CD8-positive, alpha-beta memory T cell (primary cell): ENCODE measurements at regions not wholly inside any gene's neighbourhood (a gene's known extent, or its start where the extent isn't known, plus 50 kb on each side); places are given as distances from the start of the nearest gene placed in this dataset.
A peak's percentile ranks its signal among the peaks of the same experiment; 100 is the strongest.

Experiments used
- CTCF ChIA-PET: fragments of 350-600 bp; sonication (Branson Sonifier 250); formaldehyde crosslinking; loops from one replicate; lab custom pipeline; 2021; ENCODE audit warnings: antibody characterized with exemption; lab: Charles Lee
- POLR2A ChIA-PET: fragments of 350-600 bp; sonication (Branson Sonifier 250); formaldehyde crosslinking; loops from one replicate; lab custom pipeline; 2021; ENCODE audit warnings: antibody characterized with exemption; lab: Charles Lee
- DNase-seq, 5 donors: peaks; one replicate each; pipeline versions ENCODE4 v3.0.0 to v3.0.0-alpha.2; 2020 to 2022; ENCODE audit warnings: mixed read lengths in 1 of 5
- H3K27ac ChIP-seq: one replicate; pipeline ENCODE4 v1.7.0; 2013; ENCODE audit warnings: low read depth, mild to moderate bottlenecking, low read length, moderate library complexity
- H3K27me3 ChIP-seq: 2 replicates; pipeline ENCODE4 v1.7.0; 2013; ENCODE audit warnings: low read length, mild to moderate bottlenecking; ENCODE audit not compliant: insufficient read depth, poor library complexity, severe bottlenecking
- H3K36me3 ChIP-seq: 2 replicates; pipeline ENCODE4 v1.7.0; 2013; ENCODE audit warnings: mild to moderate bottlenecking, low read length, moderate library complexity; ENCODE audit not compliant: insufficient read depth
- H3K4me1 ChIP-seq: 2 replicates; pipeline ENCODE4 v1.7.0; 2013; ENCODE audit warnings: mild to moderate bottlenecking, low read length, moderate library complexity; ENCODE audit not compliant: insufficient read depth
- H3K4me3 ChIP-seq: 2 replicates; pipeline ENCODE4 v1.7.0; 2013; ENCODE audit warnings: mild to moderate bottlenecking, low read length
- H3K9me3 ChIP-seq: 2 replicates; pipeline ENCODE4 v1.7.0; 2013; ENCODE audit warnings: mild to moderate bottlenecking, low read length
- H3K27ac Mint-ChIP-seq, 8 donors: one replicate each; pipeline ENCODE4 v1.8.0; 2020 to 2021; ENCODE audit warnings: mixed read lengths in 8 of 8, mild to moderate bottlenecking in 6 of 8, inconsistent platforms in 3 of 8, moderate library complexity in 3 of 8
- H3K27me3 Mint-ChIP-seq, 2 donors: one replicate each; pipeline ENCODE4 v1.8.0; 2020 to 2021; ENCODE audit warnings: mixed read lengths in 2 of 2, mild to moderate bottlenecking in 1 of 2, moderate library complexity in 1 of 2
- H3K36me3 Mint-ChIP-seq, 3 donors: one replicate each; pipeline ENCODE4 v1.8.0; 2020 to 2021; ENCODE audit warnings: mixed read lengths in 3 of 3, inconsistent platforms in 1 of 3, mild to moderate bottlenecking in 1 of 3
- H3K4me1 Mint-ChIP-seq, 3 donors: one replicate each; pipeline ENCODE4 v1.8.0; 2020 to 2021; ENCODE audit warnings: mixed read lengths in 3 of 3, inconsistent platforms in 1 of 3, mild to moderate bottlenecking in 1 of 3
- H3K4me3 Mint-ChIP-seq, 7 donors: one replicate each; pipeline ENCODE4 v1.8.0; 2020 to 2021; ENCODE audit warnings: mixed read lengths in 7 of 7, mild to moderate bottlenecking in 6 of 7, moderate library complexity in 4 of 7, inconsistent platforms in 2 of 7
- H3K9me3 Mint-ChIP-seq, 5 donors: one replicate each; pipeline ENCODE4 v1.8.0; 2020 to 2022; ENCODE audit warnings: mixed read lengths in 5 of 5, mild to moderate bottlenecking in 3 of 5, moderate library complexity in 2 of 5, inconsistent platforms in 1 of 5

DNA sequence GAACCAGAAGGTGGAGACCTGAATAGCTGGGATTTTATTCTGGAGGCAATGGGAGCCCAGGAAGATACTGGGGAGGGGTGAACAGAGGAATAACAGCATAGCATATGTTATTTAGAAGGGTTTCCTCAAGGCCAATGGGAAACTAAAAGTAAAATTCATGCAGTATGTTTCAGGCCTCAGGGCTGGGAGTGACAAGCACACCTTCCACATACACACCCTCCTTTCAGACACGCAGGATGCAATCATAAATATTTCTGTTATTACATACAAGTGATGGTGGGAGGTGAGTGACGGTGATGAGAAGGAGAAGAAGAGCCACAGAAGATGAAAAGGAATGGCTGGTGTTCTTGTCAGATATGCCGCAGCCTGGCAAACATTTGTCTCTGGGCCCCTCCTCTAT is 106.1 kb upstream of the FLRT2 start:
- H3K9me3 ChIP-seq = no peaks in the 10 kb centered on the region
- Mint-ChIP-seq H3K4me3 (no peak overlapping the region), H3K36me3 (no peaks in the 10 kb centered on the region), H3K27me3 (no peaks in the 10 kb centered on the region), H3K4me1 (no peaks in the 10 kb centered on the region), H3K27ac (peak overlapping the region in 1 of 8 donors; percentile 26), H3K9me3 (peaks cover 0 to 14% (median 6%) of the 10 kb centered on the region in 5 donors)
- POLR2A ChIA-PET = no interaction called here
- no peak overlapping the region for H3K4me3 ChIP-seq
- no peaks in the 10 kb centered on the region for H3K4me1 ChIP-seq
- H3K27ac ChIP-seq = no peak overlapping the region
- no peak for DNase-seq
- H3K36me3 ChIP-seq = no peaks in the 10 kb centered on the region
- CTCF ChIA-PET = no interaction called here
- H3K27me3 ChIP-seq = no peaks in the 10 kb centered on the region

DNA sequence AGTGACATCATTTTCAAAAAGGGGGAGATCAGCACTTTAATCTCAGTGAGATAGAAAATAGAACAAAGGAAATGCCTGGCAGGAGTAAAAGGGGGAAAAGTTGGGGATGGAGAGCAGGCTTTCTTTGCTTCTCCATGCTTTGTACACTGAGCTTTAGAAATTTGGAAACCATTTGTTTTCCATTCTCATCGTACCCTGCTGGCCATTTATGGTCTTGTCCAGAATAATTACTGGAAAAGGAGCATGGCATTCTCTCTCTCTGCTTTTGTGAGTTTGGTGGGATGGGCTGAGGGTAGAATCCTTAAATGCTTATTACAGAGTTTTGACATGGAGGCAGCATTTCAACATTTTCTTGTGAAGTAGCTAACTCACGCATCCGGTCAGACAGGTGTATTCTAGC is 104.4 kb upstream of the FLRT2 start:
- Mint-ChIP-seq H3K36me3 (no peaks in the 10 kb centered on the region), H3K27ac (no peak overlapping the region), H3K4me3 (no peak overlapping the region), H3K4me1 (no peaks in the 10 kb centered on the region), H3K27me3 (no peaks in the 10 kb centered on the region), H3K9me3 (peaks cover 0 to 14% (median 8%) of the 10 kb centered on the region in 5 donors)
- Histone ChIP-seq H3K27me3 (no peaks in the 10 kb centered on the region), H3K9me3 (no peaks in the 10 kb centered on the region), H3K36me3 (no peaks in the 10 kb centered on the region), H3K4me3 (no peak overlapping the region), H3K4me1 (no peaks in the 10 kb centered on the region), H3K27ac (no peak overlapping the region)
- ChIA-PET POLR2A (no interaction called here), CTCF (no interaction called here)
- no peak for DNase-seq

DNA sequence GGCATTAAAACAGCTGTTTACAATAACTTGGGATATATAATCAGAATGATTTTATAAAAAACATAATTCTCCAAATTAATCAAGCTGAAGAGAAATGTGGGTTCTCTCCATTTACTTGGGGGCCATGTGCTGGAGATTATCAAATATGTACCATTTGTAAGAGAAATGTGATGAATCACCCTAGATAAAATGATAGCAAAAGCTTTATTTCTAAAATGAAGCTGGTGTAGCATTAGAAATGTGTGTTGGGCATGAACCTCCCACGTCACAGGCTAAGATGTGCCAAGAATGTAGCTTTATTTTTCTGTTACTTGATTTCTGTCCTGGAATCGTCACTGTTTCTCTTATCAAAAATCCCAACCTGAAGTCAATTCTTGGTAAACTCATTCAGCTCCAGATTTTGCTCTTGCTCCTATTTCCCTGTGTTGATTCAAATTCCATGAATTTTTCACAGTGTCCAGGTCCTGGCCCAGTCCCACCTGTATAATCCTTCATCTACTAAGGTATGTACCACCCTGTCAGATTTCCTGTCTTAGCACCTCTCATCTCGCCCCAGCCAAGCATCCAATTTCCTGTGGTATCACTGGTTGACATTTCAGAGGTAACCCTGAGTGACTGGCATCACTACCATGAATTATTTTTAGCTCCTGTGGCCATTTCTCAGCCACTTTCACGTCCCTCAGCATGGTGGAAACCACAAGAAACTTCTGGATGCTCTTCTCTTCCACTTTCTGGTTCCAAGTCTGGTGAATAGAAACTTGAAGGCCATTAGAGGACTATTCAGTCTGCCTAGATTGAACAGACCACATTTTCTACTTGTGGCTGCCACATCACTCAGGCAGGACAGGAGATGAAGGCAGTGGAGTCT is 103.6 kb upstream of the FLRT2 start:
- Mint-ChIP-seq H3K9me3 (peaks cover 0 to 10% (median 7%) of the 10 kb centered on the region in 5 donors), H3K27me3 (no peaks in the 10 kb centered on the region), H3K27ac (peak overlapping the region in 1 of 8 donors; percentile 3), H3K4me1 (no peaks in the 10 kb centered on the region), H3K4me3 (no peak overlapping the region), H3K36me3 (no peaks in the 10 kb centered on the region)
- H3K36me3 ChIP-seq = no peaks in the 10 kb centered on the region
- POLR2A ChIA-PET = no interaction called here
- H3K27ac ChIP-seq = no peak overlapping the region
- H3K4me1 ChIP-seq = no peaks in the 10 kb centered on the region
- no peak for DNase-seq
- H3K9me3 ChIP-seq = no peaks in the 10 kb centered on the region
- no peak overlapping the region for H3K4me3 ChIP-seq
- CTCF ChIA-PET = no interaction called here
- no peaks in the 10 kb centered on the region for H3K27me3 ChIP-seq

DNA sequence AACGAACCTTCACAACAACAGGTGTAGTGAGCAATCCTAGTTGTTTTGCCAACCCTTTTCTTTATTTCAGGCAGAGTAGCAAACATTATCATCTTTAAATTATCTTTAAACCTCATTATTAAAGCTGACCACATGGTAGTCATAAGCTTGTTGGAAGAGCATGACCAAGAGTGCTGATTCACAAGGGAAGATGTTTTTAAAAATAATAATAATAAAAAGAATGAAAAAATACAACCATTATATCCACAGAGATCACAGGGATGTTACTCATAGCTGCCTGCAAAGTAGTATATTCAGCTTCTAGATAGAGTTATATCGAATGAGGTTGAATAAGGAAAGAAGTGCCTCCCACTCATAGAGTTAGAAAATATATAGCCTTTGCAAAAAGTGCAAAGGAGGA is 101.0 kb upstream of the FLRT2 start:
- no peak overlapping the region for H3K27ac Mint-ChIP-seq
- Histone ChIP-seq H3K4me1 (no peaks in the 10 kb centered on the region), H3K36me3 (no peaks in the 10 kb centered on the region), H3K9me3 (no peaks in the 10 kb centered on the region), H3K4me3 (no peak overlapping the region), H3K27ac (no peak overlapping the region), H3K27me3 (no peaks in the 10 kb centered on the region)
- H3K36me3 Mint-ChIP-seq = no peaks in the 10 kb centered on the region
- ChIA-PET CTCF (no interaction called here), POLR2A (no interaction called here)
- no peak overlapping the region for H3K4me3 Mint-ChIP-seq
- peaks cover 3 to 8% (median 5%) of the 10 kb centered on the region in 5 donors for H3K9me3 Mint-ChIP-seq
- no peaks in the 10 kb centered on the region for H3K4me1 Mint-ChIP-seq
- no peaks in the 10 kb centered on the region for H3K27me3 Mint-ChIP-seq
- no peak for DNase-seq

DNA sequence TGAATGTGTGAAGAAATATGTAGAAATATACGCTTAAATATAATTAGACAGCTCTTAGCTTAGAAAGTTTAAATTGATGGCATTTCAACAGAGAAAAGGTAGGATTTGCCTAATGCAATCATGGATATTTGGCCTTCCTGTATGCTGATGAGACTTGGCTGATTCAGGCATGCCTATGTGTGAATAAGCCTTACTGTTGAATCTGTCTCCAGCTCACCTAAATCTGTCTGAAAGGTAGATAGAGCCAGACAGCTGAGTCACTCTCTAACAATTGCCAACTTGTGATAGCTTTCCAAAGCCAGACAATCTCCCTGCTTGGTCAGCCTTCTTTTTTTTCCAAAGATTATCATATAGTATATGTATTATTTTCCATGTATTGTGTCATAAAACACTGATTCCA is 92.8 kb upstream of the FLRT2 start:
- H3K27ac Mint-ChIP-seq = no peak overlapping the region
- ChIA-PET POLR2A (no interaction called here), CTCF (no interaction called here)
- H3K4me3 ChIP-seq = no peak overlapping the region
- H3K9me3 Mint-ChIP-seq = peaks cover 4 to 13% (median 8%) of the 10 kb centered on the region in 5 donors
- no peak overlapping the region for H3K4me3 Mint-ChIP-seq
- H3K4me1 ChIP-seq = no peaks in the 10 kb centered on the region
- no peaks in the 10 kb centered on the region for H3K27me3 Mint-ChIP-seq
- H3K27ac ChIP-seq = no peak overlapping the region
- no peaks in the 10 kb centered on the region for H3K9me3 ChIP-seq
- DNase-seq = no peak
- no peaks in the 10 kb centered on the region for H3K36me3 ChIP-seq
- H3K36me3 Mint-ChIP-seq = no peaks in the 10 kb centered on the region
- no peaks in the 10 kb centered on the region for H3K27me3 ChIP-seq
- no peaks in the 10 kb centered on the region for H3K4me1 Mint-ChIP-seq

DNA sequence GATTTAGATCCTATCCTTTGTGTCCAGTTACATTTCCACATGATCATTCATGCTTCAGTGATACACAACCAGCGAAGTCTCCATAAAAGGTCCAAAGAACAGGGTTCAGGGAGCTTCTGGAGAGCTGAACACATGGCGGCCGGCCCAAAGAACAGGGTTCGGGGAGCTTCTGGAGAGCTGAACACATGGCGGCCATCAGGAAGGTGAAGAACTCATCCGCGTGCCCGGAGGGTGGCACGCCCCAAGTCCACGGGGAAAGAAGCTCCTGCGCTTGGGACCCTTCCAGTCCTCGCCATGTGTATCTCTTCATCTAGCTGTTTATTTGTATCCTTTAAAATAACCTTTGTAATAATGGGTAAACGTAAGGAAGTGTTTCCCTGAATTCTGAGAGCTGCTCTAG is 91.9 kb upstream of the FLRT2 start:
- CTCF ChIA-PET = no interaction called here
- H3K36me3 Mint-ChIP-seq = no peaks in the 10 kb centered on the region

DNA sequence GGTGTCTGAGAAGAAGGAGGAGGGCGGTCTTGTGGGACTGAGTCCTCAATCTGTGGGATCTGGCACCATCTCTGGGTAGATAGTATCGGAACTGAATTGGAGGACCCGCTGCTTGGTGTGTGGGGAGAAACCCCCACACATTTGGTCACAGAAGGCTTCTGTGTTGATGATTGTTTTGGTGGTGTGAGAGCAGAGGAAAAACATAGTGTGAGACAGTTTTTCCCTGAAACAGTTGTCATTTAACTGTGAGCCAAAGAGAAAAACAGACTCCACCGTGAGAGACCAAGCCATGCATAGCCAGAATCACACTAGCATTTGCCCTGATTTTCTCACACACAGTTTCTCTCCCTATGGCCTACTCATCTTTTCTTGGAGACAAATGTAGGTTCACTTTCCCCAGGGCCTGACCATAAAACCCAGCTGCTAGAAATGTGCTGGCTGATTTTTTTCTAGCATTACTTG is 91.4 kb upstream of the FLRT2 start:
- Histone ChIP-seq H3K4me3 (no peak overlapping the region), H3K27ac (no peak overlapping the region), H3K9me3 (no peaks in the 10 kb centered on the region), H3K27me3 (no peaks in the 10 kb centered on the region), H3K36me3 (no peaks in the 10 kb centered on the region), H3K4me1 (no peaks in the 10 kb centered on the region)
- Mint-ChIP-seq H3K9me3 (peaks cover 2 to 10% (median 6%) of the 10 kb centered on the region in 5 donors), H3K27me3 (no peaks in the 10 kb centered on the region), H3K27ac (no peak overlapping the region), H3K4me3 (no peak overlapping the region), H3K36me3 (no peaks in the 10 kb centered on the region), H3K4me1 (no peaks in the 10 kb centered on the region)
- no peak for DNase-seq
- CTCF ChIA-PET = no interaction called here
- POLR2A ChIA-PET = no interaction called here

More for the DNA sequence above, 91.9 kb upstream of the FLRT2 start:
- H3K9me3 Mint-ChIP-seq = peaks cover 2 to 11% (median 6%) of the 10 kb centered on the region in 5 donors
- no peaks in the 10 kb centered on the region for H3K27me3 Mint-ChIP-seq
- Histone ChIP-seq H3K4me3 (no peak overlapping the region), H3K4me1 (no peaks in the 10 kb centered on the region), H3K27ac (no peak overlapping the region), H3K36me3 (no peaks in the 10 kb centered on the region), H3K9me3 (no peaks in the 10 kb centered on the region), H3K27me3 (no peaks in the 10 kb centered on the region)
- H3K27ac Mint-ChIP-seq = no peak overlapping the region
- POLR2A ChIA-PET = no interaction called here
- no peak for DNase-seq
- no peaks in the 10 kb centered on the region for H3K4me1 Mint-ChIP-seq
- no peak overlapping the region for H3K4me3 Mint-ChIP-seq

DNA sequence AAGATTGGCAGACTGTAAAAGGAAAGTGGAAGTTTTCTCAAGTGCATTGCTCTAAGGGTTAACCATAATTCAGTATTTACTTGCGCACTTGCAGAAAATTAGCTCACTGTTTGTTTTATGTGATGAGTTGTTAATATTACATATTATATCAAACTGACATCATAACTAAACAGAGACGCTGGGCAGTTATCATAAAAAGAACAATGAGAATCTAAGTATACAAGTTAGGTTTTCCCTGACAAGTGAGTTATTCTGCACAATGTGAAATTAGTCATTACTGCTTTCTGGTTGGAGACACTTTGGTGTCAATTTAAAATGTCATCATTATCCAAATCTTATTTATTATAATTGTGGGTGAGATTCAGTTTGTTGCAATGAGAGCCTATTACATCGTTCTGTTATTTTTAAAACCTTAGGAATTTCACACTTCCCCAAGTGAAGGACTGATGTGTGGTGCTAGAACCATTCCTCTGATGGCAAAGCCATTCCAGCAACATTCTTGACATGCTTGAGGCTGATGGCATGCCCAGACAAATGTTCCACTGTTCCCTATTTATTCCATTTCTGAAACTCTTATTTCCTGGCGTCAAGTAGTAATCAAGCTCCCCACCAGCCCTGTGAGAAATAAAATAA is 90.1 kb upstream of the FLRT2 start:
- Histone ChIP-seq H3K9me3 (no peaks in the 10 kb centered on the region), H3K4me3 (no peak overlapping the region), H3K27ac (no peak overlapping the region), H3K36me3 (no peaks in the 10 kb centered on the region), H3K4me1 (no peaks in the 10 kb centered on the region), H3K27me3 (no peaks in the 10 kb centered on the region)
- ChIA-PET CTCF (no interaction called here), POLR2A (no interaction called here)
- Mint-ChIP-seq H3K4me3 (no peak overlapping the region), H3K27me3 (no peaks in the 10 kb centered on the region), H3K4me1 (no peaks in the 10 kb centered on the region), H3K27ac (no peak overlapping the region), H3K9me3 (peaks cover 0 to 10% (median 6%) of the 10 kb centered on the region in 5 donors), H3K36me3 (no peaks in the 10 kb centered on the region)
- DNase-seq = no peak
